NCI-H1694 treated with DMSO at 0.1 percent for 48 hours (cell line): ENCODE measurements at regions not wholly inside any gene's neighbourhood (a gene's known extent, or its start where the extent isn't known, plus 50 kb on each side); places are given as distances from the start of the nearest gene placed in this dataset.
"Not testable (repeated sequence)": the region's sequence is repeated elsewhere in the genome, so short reads cannot be mapped to it uniquely, and the experiment has no call there.

Experiments
- DNase-seq: peaks from one replicate; lab custom pipeline; 2025; lab: John Stamatoyannopoulos, UW

GRCh38 chr2:120531863-120532600 is 186.1 kb downstream of the INHBB start:
- no peak for DNase-seq

- no peak for DNase-seq
These were observed 187.7 kb downstream of the INHBB start for GRCh38 chr2:120533625-120534024.

GRCh38 chr2:120534457-120534856 is 188.5 kb downstream of the INHBB start:
- DNase-seq: no peak

GRCh38 chr2:120535081-120535480 is 189.1 kb downstream of the INHBB start:
- no peak for DNase-seq

- DNase-seq: no peak
These were observed 190.2 kb downstream of the INHBB start for GRCh38 chr2:120536141-120536540.

- no peak for DNase-seq
These were observed 192.9 kb downstream of the INHBB start for GRCh38 chr2:120538691-120539423.

GRCh38 chr2:120539424-120539936 is 193.5 kb downstream of the INHBB start:
- no peak for DNase-seq

GRCh38 chr2:120539937-120540718 is 194.2 kb downstream of the INHBB start:
- no peak for DNase-seq

- no peak for DNase-seq
These were observed 194.7 kb upstream of the GLI2 start for GRCh38 chr2:120540719-120541552.

GRCh38 chr2:120541553-120541932 is 194.1 kb upstream of the GLI2 start:
- DNase-seq: no peak

- no peak for DNase-seq
These were observed 193.5 kb upstream of the GLI2 start for GRCh38 chr2:120541972-120542670.

GRCh38 chr2:120542911-120543527 is 192.6 kb upstream of the GLI2 start:
- no peak for DNase-seq

GRCh38 chr2:120543899-120544298 is 191.8 kb upstream of the GLI2 start:
- DNase-seq: no peak

GRCh38 chr2:120544522-120544921 is 191.1 kb upstream of the GLI2 start:
- DNase-seq: no peak

GRCh38 chr2:120545007-120545406 is 190.7 kb upstream of the GLI2 start:
- DNase-seq: not testable (repeated sequence)

- no peak for DNase-seq
These were observed 190.1 kb upstream of the GLI2 start for GRCh38 chr2:120545521-120546047.

GRCh38 chr2:120546048-120546864 is 189.4 kb upstream of the GLI2 start:
- DNase-seq: no peak

GRCh38 chr2:120546865-120547390 is 188.7 kb upstream of the GLI2 start:
- DNase-seq: no peak

GRCh38 chr2:120547662-120548061 is 188.0 kb upstream of the GLI2 start:
- no peak for DNase-seq
